GM12878 (cell line): ENCODE measurements at regions not wholly inside any gene's neighbourhood (a gene's known extent, or its start where the extent isn't known, plus 50 kb on each side); places are given as distances from the start of the nearest gene placed in this dataset.

Experiments used
- POLR2A ChIP-seq: IDR thresholded peaks from 2 replicates; pipeline ENCODE4 v1.6.1; 2011; ENCODE audit warnings: low read depth, mild to moderate bottlenecking, low read length
- SMC3 ChIP-seq: IDR thresholded peaks from 2 replicates; pipeline ENCODE4 v1.6.1; 2011; ENCODE audit warnings: low read length, improper control_type of control experiment, borderline replicate concordance

- TF ChIP-seq POLR2A (no peak), SMC3 (no peak)
Observed at GRCh38 chr2:220075835-220076234, 448.4 kb downstream of the SLC4A3 start.
